ENCODE measurements at regions not wholly inside any gene's neighbourhood (a gene's known extent, or its start where the extent isn't known, plus 50 kb on each side); places are given as distances from the start of the nearest gene placed in this dataset.
A peak's percentile ranks its signal among the peaks of the same experiment; 100 is the strongest.

GRCh38 chr2:12267042-12267441 lies 449.7 kb upstream of the TRIB2 start:
- H3K36me3 ChIP-seq (ENCODE audit: insufficient read depth, low read length) = no peaks in the 10 kb centered on the region

DNA sequence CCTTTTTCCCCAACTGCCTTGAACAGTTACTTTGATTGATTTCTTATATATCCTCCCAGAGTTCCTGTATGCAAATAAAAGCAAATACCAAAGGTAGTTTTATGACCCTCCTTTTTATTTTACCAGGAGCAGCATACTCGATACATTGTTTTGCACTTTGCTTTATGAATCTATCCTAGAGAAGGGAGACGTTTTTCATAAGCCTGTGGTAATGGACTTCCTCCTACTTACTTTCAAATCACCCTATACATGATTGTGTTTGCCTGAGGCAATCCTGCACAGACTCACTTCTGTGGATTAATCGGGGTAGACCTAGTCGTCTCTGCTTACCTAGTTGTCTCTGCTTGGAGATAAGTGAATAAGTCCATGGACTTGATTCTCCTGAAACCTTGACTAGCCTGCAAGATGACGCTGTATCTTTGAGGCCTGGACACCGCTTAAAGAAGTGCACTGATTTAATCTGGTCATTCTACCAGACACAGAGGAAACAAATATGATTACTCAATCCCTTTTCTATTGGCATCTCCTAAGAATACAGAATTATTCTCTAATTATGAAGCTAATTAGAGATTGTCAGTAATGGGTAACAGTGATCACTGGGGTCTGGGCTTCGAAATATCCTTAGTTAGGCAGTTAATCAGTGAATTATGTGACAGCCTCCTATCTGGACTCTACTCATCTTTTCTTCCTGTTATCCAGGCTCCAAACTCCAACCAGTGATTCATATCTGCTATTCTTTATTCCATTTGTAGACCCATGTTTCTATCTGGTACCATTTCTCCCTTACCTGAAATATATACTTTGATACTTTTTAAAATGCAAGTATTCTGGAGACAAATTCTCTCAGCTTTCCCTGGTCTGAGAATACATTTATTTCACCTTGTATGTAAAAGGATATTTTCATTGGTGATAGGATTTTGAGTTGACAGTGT lies 447.4 kb upstream of the TRIB2 start:
- Histone ChIP-seq H3K4me1 (ENCODE audit: insufficient read depth, low read length) (no peaks in the 10 kb centered on the region), H2AFZ (ENCODE audit: low read depth, low read length) (no peak overlapping the region), H3K27me3 (ENCODE audit: insufficient read depth, low read length) (no peaks in the 10 kb centered on the region), H3K36me3 (ENCODE audit: insufficient read depth, low read length) (no peaks in the 10 kb centered on the region), H3K4me3 (ENCODE audit: low read length) (no peak overlapping the region), H3K9me3 (ENCODE audit: low read length) (no peaks in the 10 kb centered on the region)

More at GRCh38 chr2:12267042-12267441, 449.7 kb upstream of the TRIB2 start:
- H2AFZ ChIP-seq (ENCODE audit: low read depth, low read length) = no peak overlapping the region
- H3K27me3 ChIP-seq (ENCODE audit: insufficient read depth, low read length) = no peaks in the 10 kb centered on the region
- no peaks in the 10 kb centered on the region for H3K4me1 ChIP-seq (ENCODE audit: insufficient read depth, low read length)
- no peaks in the 10 kb centered on the region for H3K9me3 ChIP-seq (ENCODE audit: low read length)
- no peak overlapping the region for H3K4me3 ChIP-seq (ENCODE audit: low read length)

GRCh38 chr2:12270876-12271588 lies 445.7 kb upstream of the TRIB2 start:
- Histone ChIP-seq H3K27me3 (ENCODE audit: insufficient read depth, low read length) (no peaks in the 10 kb centered on the region), H3K36me3 (ENCODE audit: insufficient read depth, low read length) (no peaks in the 10 kb centered on the region), H3K9me3 (ENCODE audit: low read length) (no peaks in the 10 kb centered on the region), H2AFZ (ENCODE audit: low read depth, low read length) (no peak overlapping the region), H3K4me3 (ENCODE audit: low read length) (no peak overlapping the region), H3K4me1 (ENCODE audit: insufficient read depth, low read length) (no peaks in the 10 kb centered on the region)

DNA sequence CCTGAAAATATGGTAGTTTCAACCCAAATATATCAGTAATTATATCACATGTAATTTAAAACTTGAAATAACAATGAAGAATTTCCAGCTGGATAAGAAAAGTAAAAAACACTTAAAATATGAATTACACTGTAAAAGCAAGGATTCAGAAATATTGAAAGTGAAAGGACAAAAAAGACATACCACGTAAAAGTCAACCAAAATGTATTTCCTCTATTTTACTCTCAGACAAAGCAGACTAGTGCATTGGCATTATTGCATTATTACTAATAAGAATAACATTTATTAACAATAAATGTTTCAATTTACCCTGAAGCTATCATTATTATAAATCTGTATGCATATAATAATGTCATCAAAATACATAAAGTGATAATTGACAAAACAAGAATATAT lies 445.1 kb upstream of the TRIB2 start:
- Histone ChIP-seq H2AFZ (ENCODE audit: low read depth, low read length) (no peak overlapping the region), H3K4me3 (ENCODE audit: low read length) (no peak overlapping the region), H3K36me3 (ENCODE audit: insufficient read depth, low read length) (no peaks in the 10 kb centered on the region), H3K4me1 (ENCODE audit: insufficient read depth, low read length) (no peaks in the 10 kb centered on the region), H3K27me3 (ENCODE audit: insufficient read depth, low read length) (no peaks in the 10 kb centered on the region), H3K9me3 (ENCODE audit: low read length) (no peaks in the 10 kb centered on the region)

DNA sequence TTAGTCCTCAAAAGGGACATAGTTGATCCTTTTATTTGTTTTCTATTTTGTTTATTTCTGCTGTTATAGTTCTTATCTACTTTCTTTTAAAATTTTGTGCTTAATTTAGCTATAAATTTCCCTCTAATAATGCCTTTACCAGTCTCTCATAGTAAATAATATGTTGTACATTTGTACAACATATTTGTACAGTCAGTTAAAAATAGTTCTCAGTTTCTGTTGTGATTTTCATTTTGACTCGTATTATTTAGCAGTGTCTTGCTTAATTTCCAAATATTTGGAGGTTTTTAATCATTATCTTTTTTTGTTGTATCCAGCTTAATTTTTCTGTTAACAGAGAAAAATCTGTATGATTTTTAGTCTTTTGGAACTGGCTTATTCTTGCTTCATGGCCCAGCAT lies 443.6 kb upstream of the TRIB2 start:
- H3K27me3 ChIP-seq (ENCODE audit: insufficient read depth, low read length) = no peaks in the 10 kb centered on the region
- H3K36me3 ChIP-seq (ENCODE audit: insufficient read depth, low read length) = no peaks in the 10 kb centered on the region
- no peaks in the 10 kb centered on the region for H3K9me3 ChIP-seq (ENCODE audit: low read length)
- H3K4me1 ChIP-seq (ENCODE audit: insufficient read depth, low read length) = no peaks in the 10 kb centered on the region
- no peak overlapping the region for H3K4me3 ChIP-seq (ENCODE audit: low read length)
- H2AFZ ChIP-seq (ENCODE audit: low read depth, low read length) = no peak overlapping the region

DNA sequence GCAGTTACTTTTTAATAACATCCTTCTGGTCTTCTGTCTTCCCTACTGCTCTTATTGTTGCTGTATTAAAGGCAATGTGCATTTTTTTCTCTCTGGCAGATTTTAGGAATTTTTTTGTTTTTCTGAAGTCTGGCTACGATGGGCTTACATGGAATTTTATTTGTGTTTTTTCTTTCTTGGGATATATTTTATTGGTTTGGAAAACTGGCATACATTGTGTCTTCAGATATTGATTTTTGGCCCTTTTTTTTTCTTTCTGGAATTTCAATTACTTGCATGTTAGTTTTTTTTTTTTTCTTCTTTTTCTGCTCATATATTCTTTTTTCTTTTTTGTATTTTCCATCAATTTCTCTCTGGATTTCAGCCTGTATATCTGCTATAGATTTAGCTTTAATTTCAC lies 442.1 kb upstream of the TRIB2 start:
- Histone ChIP-seq H3K9me3 (ENCODE audit: low read length) (no peaks in the 10 kb centered on the region), H3K27me3 (ENCODE audit: insufficient read depth, low read length) (no peaks in the 10 kb centered on the region), H3K36me3 (ENCODE audit: insufficient read depth, low read length) (no peaks in the 10 kb centered on the region), H3K4me3 (ENCODE audit: low read length) (no peak overlapping the region), H2AFZ (ENCODE audit: low read depth, low read length) (no peak overlapping the region), H3K4me1 (ENCODE audit: insufficient read depth, low read length) (no peaks in the 10 kb centered on the region)

DNA sequence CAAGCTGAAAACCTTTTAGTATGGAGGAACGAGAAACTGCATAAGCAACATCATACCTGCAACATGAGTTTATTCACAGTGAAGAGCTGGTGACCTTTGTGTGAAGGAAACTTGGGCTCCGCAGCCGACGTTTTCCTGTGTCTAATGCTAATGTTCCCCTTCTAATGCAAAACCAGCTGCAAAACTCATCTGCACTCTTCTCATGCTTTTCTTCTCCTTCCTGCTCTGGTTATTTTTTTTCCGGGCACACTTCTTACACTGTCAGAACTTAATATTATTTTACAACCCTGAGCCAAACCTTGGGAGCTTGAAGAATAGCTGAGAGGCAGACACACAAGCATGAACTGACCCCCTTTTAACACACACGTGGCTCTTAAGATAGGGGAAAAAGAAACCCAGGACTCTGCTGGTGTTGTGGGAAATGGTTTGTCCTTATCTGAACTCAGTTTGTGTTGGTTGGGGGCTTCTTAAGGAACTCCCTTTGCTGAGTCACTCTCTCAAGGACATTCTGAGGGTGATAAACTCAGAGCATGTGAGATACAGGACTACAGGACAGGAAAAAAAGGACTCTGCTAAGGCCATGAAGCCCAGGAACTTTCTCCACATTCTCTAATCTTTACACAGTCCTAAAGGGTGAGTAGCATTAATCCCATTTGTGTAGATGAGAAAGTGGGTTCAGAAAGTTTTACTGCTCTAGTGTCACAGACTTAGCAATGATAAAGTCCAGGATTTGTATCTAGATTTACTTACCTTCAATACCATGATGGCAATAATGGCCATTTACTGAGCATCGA lies 439.3 kb upstream of the TRIB2 start:
- H2AFZ ChIP-seq (ENCODE audit: low read depth, low read length) = peak overlapping the region; percentile 38
- no peaks in the 10 kb centered on the region for H3K27me3 ChIP-seq (ENCODE audit: insufficient read depth, low read length)
- H3K4me1 ChIP-seq (ENCODE audit: insufficient read depth, low read length) = no peaks in the 10 kb centered on the region
- H3K36me3 ChIP-seq (ENCODE audit: insufficient read depth, low read length) = no peaks in the 10 kb centered on the region
- H3K9me3 ChIP-seq (ENCODE audit: low read length) = no peaks in the 10 kb centered on the region
- H3K4me3 ChIP-seq (ENCODE audit: low read length) = no peak overlapping the region

DNA sequence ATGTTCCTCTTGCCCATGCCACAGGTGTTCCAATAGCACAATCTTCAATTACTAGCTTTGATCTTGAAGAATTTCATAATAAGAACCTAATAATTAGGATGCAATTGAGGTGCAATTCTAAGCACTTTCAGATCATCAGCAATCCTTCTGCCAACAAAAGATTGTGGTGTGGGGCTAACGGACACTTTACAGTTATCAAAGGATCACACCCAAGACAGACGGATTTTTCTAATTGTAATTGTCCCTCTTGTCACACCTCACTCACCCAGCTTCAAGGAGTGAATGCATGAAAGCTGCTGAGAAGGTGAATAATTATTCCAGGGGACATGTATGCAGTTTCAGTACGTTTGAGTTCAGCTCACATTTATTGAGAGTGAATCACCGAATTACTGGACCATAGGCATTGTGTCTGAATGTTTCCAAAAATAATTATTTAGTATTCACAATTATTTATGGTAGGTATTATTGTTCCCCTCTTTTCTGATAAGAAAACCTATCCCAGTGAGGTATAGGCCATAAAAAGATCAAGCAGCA lies 438.5 kb upstream of the TRIB2 start:
- no peaks in the 10 kb centered on the region for H3K27me3 ChIP-seq (ENCODE audit: insufficient read depth, low read length)
- H3K4me1 ChIP-seq (ENCODE audit: insufficient read depth, low read length) = no peaks in the 10 kb centered on the region
- H3K36me3 ChIP-seq (ENCODE audit: insufficient read depth, low read length) = no peaks in the 10 kb centered on the region

DNA sequence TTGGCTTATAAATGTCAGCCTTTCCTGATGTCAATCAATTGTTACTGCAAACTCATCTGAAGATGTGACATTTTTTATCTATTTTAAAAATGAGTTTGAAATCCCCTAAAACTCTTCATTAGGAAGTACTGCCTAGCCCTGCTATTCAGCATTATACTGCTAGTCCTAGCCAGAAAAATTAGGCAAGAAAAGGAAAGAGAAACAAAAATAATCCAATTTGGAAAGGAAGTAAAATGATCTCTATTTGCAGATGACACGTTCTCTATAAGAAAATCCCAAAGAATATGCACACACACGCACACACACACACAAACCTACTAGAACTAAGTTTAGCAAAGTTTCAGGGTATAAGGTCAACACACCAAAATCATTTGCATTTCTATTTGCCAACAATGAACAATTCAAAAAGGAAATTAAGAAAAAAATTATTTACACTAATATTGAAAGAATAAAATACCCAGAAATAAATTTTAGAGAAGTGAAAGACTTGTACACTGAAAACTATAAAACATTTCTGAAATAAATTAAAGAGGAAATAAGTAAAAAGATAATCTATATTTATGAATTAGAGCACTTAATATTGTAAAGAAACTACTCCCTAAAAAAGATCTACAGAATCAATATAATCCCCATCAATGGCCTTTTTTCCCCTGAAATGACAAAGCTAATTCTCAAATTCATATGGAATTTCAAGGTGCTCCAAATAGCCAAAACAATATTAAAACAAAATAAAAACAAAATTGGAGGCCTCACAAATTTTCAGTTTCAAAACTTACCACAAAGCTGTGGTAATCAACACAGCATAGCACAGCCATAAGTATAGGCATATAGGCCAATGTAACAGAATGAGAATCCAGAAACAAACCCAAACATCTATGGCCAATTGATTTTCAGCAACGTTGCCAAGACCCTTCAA lies 433.7 kb upstream of the TRIB2 start:
- no peaks in the 10 kb centered on the region for H3K36me3 ChIP-seq (ENCODE audit: insufficient read depth, low read length)

More for the DNA sequence above, 438.5 kb upstream of the TRIB2 start:
- no peaks in the 10 kb centered on the region for H3K9me3 ChIP-seq (ENCODE audit: low read length)
- H3K4me3 ChIP-seq (ENCODE audit: low read length) = no peak overlapping the region
- no peak overlapping the region for H2AFZ ChIP-seq (ENCODE audit: low read depth, low read length)

GRCh38 chr2:12284037-12284436 lies 432.7 kb upstream of the TRIB2 start:
- no peaks in the 10 kb centered on the region for H3K27me3 ChIP-seq (ENCODE audit: insufficient read depth, low read length)

More for the DNA sequence above, 433.7 kb upstream of the TRIB2 start:
- Histone ChIP-seq H3K4me1 (ENCODE audit: insufficient read depth, low read length) (no peaks in the 10 kb centered on the region), H3K27me3 (ENCODE audit: insufficient read depth, low read length) (no peaks in the 10 kb centered on the region), H2AFZ (ENCODE audit: low read depth, low read length) (no peak overlapping the region), H3K9me3 (ENCODE audit: low read length) (no peaks in the 10 kb centered on the region), H3K4me3 (ENCODE audit: low read length) (no peak overlapping the region)

DNA sequence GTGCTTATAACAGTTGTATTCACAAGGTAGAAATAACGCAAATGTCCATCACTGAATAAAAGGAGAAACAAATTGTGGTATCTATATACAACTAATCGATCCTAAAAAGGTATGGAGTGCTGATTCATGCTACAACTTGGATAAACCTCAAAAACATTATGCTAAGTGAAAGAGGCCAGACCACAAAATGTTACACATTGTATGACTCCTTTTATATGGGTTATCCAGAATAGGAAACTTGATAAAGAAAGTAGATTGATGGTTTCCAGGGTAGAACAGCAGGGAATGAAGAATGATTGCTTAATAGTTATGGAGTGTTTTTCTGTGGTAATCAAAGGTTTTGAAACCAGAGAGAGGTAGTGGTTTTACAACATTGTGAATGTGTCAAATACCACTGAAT lies 432.2 kb upstream of the TRIB2 start:
- no peak overlapping the region for H2AFZ ChIP-seq (ENCODE audit: low read depth, low read length)

More at GRCh38 chr2:12284037-12284436, 432.7 kb upstream of the TRIB2 start:
- Histone ChIP-seq H3K4me1 (ENCODE audit: insufficient read depth, low read length) (no peaks in the 10 kb centered on the region), H3K4me3 (ENCODE audit: low read length) (no peak overlapping the region), H2AFZ (ENCODE audit: low read depth, low read length) (no peak overlapping the region), H3K9me3 (ENCODE audit: low read length) (no peaks in the 10 kb centered on the region), H3K36me3 (ENCODE audit: insufficient read depth, low read length) (no peaks in the 10 kb centered on the region)

DNA sequence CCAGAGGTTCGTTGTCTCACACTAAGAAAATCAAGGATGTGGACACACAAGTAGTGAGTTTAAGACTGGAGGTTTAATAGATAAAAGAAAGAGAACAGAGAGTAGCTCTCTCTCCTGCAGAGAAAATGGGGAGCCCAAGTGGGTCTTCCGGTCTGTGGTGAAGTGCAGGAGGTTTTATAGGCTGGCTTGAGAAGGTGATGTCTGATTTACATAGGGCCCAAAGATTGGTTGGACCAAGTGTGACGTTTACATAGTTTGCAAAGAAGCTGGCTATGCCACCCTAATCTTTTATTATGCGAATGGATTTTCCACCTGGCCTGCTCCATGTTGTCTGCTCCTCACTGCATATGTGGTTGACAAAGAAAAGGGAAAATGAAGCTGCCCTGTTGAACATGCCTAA lies 430.4 kb upstream of the TRIB2 start:
- Histone ChIP-seq H3K4me1 (ENCODE audit: insufficient read depth, low read length) (no peaks in the 10 kb centered on the region), H2AFZ (ENCODE audit: low read depth, low read length) (no peak overlapping the region), H3K9me3 (ENCODE audit: low read length) (no peaks in the 10 kb centered on the region), H3K4me3 (ENCODE audit: low read length) (no peak overlapping the region), H3K27me3 (ENCODE audit: insufficient read depth, low read length) (no peaks in the 10 kb centered on the region), H3K36me3 (ENCODE audit: insufficient read depth, low read length) (no peaks in the 10 kb centered on the region)

More for the DNA sequence above, 432.2 kb upstream of the TRIB2 start:
- H3K27me3 ChIP-seq (ENCODE audit: insufficient read depth, low read length) = no peaks in the 10 kb centered on the region
- H3K36me3 ChIP-seq (ENCODE audit: insufficient read depth, low read length) = no peaks in the 10 kb centered on the region
- H3K4me1 ChIP-seq (ENCODE audit: insufficient read depth, low read length) = no peaks in the 10 kb centered on the region
- H3K4me3 ChIP-seq (ENCODE audit: low read length) = no peak overlapping the region
- no peaks in the 10 kb centered on the region for H3K9me3 ChIP-seq (ENCODE audit: low read length)
